Islet of Langerhans (tissue), 1 donor: ENCODE measurements at regions not wholly inside any gene's neighbourhood (a gene's known extent, or its start where the extent isn't known, plus 50 kb on each side); places are given as distances from the start of the nearest gene placed in this dataset.

Source experiments
- FAIRE-seq: peaks from one replicate; lab custom pipeline; 2011; peaks lifted over from hg19 to GRCh38; lab: Jason Lieb, UNC

DNA sequence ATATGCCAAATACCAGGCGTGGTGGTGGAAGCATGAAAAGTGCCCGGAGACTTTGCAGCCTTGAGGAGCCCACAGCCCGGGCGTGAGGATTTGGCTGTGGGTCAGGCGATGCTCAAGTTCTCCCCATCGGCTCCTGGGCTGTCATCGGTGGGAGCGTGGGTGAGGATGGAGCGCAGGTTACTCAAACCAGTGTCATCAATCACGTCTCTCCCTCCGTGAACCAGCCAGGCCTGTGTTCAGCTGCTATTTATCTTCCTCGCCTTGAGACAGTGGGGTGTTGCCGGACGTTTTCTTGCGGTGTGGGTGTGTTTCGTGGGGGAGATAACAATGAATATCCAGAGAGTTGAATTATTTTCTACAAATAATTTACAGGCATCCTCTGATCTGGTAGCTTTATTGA is 317.6 kb downstream of the EIPR1 start:
- FAIRE-seq, result no peak

DNA sequence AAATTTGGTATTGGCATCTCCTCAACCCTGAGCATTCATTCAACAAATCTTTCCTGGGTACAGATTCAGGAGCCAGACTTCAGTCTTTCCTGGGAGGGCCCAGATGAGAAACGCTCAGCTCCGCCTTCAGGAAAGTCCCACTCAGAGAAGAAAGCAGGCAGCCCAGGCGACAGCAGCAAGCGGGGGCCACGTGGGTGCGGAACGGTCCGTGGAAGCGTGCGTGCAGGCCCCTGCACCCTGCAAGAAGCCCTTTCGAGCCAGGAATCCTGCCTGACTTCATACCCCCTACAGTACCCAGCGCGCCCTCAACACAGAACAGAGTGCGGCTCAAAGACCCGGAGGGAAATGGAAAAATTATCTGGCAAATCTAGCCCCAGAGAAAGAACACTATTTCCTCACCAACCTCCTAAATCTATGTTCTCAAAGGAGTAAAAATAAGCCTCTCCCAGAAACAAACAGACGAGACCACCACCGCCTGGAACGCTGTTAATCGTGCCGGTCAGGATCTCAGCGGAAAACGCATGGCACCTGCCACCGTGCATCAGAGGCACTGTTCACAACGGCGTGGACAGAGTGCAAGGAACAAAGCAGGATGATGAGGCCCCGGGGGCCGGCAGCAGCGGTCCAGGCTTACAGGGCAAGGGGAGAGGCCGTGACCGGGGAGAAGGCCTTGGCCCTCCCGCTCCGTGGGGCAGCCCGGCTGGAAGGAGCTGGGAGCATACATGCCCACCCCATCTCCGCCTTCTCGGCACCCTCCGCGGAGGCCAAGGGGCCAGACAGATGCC is 318.3 kb downstream of the EIPR1 start:
- no peak for FAIRE-seq

DNA sequence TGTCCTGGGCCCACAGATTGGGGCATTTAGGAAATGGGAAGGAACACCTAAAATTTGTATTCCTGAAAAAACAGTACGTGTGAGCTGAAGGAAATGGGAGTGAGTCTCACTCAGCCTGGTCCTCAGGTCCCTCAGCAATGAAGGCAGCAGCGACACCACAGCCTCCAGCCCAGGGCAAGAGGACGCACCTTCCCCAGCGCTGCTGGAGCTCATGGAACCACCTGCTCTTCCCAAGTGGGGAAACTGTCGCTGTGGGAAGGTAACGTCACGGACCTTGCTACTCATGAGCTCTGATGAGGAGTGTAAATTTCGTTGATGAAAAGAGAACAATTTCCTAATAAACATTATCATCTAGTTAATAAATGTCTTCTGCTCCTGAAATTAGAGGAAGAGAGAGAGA is 323.6 kb downstream of the EIPR1 start:
- FAIRE-seq, result no peak

DNA sequence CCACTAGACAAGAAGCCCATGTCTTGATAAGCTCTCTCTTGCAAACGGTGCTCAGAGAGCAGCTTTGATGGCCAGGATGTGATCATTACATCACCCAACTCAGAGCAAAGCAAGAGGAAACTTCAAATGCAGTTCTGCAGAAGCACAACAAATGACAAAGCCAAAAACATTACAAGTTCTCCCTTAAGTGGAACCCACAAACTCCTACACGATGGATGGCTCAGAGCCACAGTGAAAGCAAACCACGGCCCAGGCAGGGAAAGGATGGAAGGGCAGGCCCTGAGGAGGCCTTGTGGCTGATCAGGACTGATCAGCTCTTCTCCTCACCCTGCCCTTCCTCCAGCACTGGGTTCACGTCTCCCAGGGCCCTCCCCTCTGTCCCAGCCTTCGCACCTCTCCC is 326.4 kb downstream of the EIPR1 start:
- no peak for FAIRE-seq

DNA sequence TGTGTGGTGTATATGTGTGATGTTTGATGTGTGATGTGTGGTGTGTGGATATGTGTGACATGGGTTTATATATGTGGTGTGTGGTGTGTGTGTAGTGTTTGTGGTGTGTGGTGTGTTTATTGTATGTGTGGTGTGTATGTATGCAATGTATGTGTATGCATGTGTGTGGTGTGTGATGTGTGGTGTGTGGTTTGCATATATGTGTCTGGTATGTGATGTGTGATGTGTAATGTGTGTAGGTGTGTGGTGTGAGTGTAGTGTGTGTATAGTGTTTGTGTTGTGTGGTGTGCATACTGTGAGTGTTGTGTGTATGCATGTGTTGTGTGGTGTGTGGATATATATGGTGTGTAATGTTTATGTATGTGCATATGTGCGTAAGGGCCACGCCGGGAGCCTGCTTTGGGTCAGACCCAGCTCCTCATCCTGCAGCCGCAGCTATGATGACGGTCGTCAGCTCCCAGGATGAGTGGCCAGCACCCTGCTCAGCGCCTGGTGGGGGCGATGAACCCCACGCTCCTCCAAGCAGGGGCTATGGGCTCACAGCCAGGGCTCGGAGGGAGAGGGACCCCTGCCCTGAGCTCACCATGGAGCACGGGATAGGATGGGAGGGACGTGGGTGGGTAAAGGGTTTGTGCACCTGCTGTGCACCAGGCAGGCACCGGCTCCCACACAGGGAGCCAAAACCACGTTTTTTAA is 331.3 kb downstream of the EIPR1 start:
- no peak for FAIRE-seq

DNA sequence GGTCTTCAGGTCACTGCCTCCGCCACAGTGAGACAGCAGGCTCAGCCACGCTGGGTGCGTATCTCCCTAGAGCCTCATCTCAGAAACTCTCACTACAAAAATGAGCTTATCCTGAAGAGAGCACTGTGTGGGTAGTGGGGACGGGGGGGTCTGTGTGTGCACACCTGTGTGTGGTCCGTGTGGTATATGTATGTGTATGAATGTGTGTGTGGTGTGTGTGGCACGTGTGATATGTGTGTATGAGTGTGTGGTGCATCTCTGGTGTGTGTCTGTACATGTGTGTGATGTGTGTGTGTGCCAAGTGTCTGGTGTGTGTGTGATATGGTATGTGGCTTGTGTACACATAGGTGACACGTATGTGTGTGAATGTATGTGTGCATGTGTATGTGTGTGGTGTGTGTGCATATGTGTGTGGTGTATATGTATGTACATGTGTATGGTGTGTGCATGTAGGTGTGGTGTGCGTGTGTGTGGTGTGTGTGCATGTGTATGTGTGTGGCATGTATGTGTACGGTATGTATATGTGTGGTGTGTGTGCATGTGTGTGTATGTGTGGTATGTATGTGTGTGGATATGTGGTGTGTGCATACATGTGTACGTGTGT is 332.2 kb downstream of the EIPR1 start:
- no peak for FAIRE-seq

DNA sequence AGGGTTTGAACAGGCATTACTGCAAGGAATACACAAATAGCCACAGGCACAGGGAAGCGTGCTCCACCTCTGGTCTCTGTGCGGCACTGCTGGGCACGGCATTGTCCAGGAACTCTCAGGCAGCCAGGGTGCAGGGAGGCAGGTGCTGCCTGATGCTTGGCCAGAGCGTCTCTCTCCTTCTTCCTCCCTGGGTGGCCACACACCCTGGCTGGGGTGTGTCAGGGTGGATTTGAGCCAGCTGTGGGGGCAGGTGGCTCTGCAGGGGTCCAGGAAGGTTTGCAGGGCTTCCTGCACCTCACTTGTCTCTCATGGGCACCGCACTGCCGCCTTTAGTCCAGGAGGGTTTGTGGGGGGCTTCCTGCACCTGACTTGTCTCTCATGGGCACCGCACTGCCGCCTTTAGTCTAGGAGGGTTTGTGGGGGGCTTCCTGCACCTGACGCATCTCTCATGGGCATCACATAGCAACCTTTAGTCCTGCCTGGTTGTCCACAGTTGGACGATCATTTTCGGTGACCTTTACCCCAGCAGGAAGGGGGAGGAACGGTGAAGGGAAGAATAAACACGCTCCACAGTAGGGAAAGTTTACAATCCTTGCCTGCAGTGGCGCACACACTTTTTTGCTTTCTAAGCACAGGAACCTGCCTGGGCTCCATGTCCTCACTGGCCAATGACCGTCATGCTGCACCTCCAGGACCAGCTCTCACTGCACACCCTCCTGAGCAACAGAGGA is 332.9 kb downstream of the EIPR1 start:
- no peak for FAIRE-seq

DNA sequence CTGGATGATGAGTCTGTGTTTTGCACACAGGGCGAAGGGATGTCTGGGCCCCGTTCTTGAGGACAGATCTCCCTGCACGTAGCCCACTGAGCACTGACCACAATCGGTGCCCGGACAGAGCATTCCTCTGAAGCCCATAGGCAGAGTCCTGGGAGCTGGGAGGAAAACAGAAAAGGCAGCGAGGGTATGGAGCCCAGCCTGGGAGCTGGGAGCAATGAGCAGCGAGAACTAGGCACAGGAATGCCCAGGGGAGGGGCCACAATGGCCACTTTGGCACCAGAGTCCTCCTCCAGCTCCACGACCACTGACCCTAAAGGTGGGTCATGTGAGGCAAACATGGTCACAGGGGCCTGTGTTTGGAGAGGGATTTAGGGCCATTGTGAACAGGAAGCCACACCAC is 333.9 kb downstream of the EIPR1 start:
- no peak for FAIRE-seq

DNA sequence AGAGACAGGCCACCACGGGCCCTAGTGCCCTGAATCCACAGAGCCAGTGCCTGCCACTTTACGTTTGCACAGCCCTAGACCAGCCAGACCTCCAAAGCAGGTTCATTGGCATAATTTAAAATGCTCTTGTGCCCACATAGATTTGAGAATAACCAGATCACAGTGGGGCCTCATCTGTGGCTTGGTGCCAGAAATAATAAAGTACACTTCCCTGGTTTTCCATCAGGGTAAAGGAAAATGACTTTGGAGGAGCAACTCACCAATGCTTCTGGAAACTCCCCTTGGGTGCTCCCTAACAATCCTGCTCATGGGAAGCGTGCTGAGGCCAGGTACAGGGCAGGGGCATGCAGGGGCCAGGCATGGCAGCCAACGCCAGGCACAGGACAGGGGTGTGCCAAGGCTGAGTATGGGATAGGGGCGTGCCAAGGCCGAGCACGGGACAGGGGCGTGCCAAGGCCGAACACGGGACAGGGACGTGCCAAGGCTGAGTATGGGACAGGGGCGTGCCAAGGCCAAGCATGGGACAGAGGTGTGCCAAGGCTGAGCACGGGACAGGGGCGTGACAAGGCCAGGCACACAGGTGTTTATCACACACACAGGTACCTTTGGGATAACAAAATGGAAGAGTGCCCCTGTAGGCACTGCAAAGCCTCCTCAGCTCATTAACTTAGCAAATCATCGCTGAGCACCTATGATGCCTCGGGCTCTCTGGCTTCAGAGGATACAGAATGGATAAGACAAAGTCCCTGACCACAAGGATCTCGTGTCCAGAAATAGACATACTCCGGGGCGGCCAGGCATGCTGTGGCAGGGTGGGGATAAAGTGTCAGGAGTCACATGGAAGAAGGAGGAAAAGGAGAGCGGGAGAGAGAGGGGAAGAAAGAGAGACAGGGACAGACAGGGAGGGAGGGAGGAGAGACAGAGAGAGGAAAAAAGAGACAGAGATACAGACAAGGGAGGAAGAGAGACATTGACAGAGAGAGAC is 334.7 kb downstream of the EIPR1 start:
- FAIRE-seq, result no peak

DNA sequence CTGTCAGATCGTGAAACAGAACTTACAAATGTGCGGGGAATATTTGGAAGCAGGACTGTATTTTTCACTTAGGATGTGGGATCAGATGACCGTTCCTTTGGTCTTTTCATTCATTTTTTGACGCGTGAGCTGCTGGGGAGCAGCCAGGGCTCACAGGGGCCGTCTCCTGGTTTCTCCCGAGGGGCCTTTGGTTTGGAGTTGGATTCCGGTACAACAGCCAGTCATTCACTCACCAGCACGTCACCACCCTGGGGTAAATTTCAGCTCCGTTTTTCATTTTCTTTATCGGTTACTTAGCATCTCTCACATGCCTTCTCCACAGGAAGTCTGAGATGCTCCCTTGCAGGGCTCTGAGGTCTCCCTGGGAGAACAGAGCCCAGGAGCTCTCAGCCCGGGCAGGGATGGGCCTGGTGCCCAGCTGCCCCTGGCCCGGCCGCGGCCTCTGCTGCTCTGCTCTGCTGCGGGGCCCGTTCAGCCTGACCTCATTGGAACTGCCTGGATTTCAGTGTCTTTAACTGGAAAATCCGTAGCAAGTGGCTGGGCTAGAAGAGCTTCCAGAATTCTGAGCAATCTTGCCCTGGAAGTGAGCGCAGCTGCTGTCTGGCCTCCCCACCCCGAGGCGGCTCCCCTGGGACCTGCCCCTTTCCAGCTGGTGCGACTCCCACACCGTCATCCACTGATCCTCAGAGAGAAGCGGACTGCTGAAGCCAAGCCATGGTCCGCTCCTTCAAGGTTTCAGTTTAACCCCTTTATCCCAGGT is 335.6 kb downstream of the EIPR1 start:
- no peak for FAIRE-seq

DNA sequence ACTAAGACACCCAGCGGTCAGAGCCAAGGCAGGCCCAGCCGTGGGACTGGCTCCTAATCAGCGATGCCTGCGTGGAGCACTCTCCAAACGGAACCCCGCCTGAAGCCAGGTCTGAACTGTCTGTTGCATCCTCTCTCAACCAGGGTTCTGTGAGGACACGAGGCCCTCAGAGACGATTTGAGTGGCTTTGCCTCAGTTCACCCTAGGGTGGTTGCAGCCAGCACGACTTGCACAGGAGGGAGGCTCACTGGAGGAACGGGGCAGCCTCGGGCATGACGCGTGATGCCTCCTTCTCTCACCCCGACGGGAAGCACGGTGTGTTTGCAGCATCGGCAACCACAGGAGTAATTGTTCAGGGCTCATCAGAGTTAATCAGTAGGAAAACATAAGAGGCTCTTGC is 336.4 kb downstream of the EIPR1 start:
- no peak for FAIRE-seq

DNA sequence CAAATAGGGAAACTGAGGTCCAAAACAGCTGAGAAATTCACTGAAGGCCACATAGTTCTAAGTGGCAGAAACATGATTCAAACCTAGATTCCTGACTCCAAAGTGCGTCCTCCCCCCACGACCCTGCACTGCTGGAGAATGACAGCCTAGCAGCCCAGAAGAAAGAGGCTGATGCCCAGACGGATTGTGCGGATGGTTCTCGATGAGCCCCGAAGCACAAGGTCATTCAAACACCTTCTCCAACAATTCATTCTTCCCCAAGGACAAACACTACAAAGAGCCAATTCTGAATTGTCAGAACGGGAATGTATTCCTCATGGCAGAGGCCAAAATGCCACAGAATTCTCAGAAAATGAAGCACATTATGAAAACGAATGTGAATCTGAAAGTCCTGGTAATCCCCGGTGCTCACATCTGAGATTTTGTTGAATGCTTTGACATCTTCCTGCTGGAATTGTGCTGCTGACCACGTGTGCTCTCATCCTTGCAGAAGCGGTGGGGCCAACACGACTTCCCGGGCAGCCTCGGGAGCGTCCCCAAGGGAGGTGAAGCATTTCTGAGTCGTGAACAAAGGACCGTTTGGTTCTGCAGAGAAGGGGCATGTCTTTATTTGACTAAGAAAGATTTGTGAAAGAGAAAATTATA is 337.0 kb downstream of the EIPR1 start:
- FAIRE-seq, result no peak

DNA sequence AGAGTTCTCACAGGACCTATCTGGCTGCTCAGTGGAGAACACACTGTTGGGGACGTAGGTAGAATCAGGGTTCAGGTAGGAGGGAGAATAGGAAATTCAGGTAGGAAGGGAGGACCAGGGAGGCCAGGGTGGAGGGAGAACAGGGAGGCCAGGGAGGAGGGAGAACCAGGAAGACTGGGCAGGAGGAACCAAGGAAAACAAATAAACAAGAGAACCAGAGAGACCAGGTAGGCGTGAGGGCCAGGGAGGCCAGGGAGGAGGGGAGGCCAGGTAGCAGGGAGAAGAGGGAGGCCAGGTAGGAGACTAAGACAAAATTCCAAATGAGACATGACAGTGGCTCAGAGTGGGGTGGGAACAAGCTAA is 337.6 kb downstream of the EIPR1 start:
- no peak for FAIRE-seq

DNA sequence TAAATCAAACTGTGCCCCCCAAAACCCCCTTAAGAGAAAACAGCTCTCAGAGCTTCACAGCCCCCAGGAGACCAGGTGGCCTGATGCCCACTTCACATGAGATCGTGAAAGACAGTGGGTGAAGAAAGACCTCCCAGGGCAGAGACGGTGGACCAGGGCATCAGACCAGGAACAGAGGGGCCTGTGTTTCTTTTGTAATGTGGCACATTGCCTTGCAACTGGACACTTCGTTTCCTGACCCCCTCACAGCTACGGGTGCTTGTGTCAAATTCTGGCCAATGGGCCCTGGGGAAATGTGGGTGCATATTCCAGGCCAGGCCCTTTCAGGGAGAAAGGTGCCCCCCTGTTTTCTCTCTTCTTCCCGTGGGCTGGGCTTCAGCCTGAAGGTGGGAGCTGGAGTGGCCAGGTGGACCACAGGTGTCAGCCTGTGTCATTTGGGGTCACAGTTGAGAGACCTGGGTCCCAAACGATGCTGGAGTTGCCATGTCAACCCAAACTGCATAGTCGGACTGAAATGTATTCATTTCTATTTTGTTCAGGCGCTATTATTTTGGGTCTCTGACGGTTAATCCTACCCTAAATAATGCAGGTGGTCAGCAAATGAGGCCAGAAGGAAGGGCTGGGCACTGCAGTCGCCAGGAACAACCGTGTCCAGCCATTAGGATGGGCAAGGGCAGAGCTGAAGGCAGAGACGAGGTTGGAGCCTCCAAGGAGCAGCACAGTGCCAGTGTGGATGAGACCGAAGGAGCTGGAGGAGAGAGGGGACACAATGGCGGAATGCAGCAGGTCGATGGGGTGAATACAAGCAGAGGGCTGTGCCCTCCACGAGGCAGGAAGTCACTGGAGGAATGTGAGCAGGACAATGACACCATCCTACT is 338.2 kb downstream of the EIPR1 start:
- no peak for FAIRE-seq

DNA sequence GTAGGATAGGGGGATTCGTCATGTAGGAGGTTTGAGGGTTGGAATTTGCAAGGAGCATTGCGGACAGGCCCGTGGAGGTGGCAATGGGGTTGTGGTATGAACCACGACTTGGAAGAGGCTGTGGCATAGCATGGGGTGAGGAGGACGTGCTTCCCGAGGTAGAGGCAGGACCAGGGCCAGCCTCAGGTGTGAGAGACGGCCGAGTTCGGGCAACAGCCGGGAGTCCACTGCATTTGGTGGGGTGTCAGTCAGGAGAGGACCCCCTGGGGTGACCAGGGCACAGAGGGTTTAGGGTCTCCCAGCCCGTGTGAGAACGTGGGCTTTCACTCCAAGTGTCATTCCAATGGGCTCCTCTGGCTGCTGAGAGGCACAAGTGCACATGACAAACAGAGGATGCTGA is 339.0 kb downstream of the EIPR1 start:
- FAIRE-seq, result no peak

DNA sequence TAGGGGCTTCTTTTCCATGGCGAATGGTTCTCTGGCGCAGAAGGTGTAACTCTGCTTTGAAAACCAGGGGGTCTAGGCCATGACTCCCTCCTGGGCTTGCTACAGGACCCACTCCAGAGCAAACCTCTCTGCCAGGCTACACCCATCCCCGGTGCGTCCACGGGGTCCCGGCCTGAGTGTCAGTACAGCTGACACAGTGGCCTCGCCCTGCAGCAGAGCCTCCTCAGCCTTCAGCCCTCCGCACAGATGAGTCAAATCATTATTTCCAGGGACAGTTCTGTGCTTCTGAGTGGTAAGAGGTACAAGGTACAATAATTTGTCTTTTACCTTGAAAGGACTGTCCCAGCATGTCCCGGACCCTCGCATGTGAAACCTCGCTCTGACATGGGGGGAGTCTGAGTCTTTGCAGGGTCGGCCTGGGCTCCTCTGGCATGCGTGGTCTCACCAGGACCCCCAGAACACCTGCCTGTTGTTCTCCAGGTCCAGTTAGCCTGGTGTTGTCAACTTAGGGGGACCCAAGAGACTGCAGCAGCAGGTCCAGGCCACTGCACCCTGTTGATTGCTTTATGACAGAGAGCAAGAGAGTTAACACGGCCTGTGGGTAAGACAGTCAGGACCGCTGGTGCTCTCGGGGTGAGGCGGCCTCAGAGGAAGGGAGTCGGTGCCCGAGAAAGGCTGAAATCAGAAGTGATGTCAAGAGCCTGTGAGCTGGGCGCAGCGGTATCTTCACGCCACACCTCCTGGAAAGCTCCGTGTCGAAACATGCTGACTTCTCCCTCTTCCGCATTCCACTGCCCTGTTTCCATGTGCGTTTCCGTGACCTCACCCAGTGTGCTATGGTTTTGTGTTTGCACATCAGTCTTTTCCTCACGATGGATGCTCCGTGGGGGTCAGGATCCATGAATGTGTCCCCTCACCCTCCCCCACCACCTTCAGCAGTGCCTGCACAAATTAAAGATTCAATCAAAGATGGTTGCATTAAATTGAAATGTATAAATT is 340.1 kb downstream of the EIPR1 start:
- no peak for FAIRE-seq

DNA sequence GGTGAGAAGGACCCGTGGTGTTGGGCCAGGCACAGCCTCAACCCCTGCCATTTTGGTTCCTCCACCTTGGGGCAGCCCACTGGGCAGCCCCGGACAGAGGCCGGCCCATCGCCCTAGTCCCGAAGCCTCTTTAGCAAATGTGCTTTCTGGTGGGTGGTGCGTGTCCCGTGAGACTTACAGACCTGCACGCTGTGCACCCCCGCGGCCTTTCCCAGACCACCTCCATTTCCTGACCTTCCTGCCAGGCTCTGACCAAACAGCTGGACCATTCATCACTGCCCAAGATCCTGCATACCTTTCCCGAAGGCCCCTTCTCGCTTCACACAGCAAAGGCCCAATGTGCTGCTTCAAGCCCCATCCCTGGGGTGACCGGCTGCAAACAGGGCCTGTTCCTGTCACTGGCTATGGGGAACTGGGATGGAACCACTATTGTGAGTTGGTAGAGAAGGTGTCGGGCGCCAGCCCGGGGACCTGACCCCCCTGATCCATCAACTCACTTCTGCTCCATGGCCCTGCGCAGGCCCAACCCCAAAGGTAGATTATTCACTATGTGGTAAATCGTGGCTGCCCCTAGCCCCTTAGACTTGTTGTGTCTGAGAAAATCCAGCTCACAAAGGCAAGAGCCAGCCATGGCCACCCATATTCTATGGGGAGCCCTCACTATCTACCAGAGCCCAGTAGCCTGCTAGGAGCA is 341.0 kb downstream of the EIPR1 start:
- FAIRE-seq, result no peak
